ENCODE measurements at regions not wholly inside any gene's neighbourhood (a gene's known extent, or its start where the extent isn't known, plus 50 kb on each side); places are given as distances from the start of the nearest gene placed in this dataset.

DNA sequence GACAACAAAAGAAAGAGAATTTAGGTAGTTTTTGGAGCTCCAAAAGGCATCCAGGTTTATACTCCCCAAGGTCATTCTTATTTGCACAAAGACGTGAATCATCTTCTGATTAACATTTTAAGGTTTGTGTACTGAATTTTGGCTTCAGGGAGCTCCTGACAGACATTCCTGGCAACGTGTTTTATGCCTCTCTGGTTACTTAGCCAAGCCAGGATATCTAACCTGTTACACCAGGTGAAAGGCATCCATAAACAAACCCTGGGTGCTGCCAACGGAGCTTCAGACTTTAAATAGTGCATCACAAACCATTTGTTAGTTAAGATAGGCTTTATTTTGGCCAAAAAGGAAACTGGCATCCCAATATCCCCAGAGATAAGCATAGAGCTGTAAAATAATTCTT lies 997.3 kb downstream of the ARAP2 start:
- TF ChIP-seq, protein P1, sequence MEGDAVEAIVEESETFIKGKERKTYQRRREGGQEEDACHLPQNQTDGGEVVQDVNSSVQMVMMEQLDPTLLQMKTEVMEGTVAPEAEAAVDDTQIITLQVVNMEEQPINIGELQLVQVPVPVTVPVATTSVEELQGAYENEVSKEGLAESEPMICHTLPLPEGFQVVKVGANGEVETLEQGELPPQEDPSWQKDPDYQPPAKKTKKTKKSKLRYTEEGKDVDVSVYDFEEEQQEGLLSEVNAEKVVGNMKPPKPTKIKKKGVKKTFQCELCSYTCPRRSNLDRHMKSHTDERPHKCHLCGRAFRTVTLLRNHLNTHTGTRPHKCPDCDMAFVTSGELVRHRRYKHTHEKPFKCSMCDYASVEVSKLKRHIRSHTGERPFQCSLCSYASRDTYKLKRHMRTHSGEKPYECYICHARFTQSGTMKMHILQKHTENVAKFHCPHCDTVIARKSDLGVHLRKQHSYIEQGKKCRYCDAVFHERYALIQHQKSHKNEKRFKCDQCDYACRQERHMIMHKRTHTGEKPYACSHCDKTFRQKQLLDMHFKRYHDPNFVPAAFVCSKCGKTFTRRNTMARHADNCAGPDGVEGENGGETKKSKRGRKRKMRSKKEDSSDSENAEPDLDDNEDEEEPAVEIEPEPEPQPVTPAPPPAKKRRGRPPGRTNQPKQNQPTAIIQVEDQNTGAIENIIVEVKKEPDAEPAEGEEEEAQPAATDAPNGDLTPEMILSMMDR (IDR thresholded peaks at IDR 0.05): no peak
- no peak for TF ChIP-seq KDM1A (IDR thresholded peaks at IDR 0.05; ENCODE audit: low read depth)
- TF ChIP-seq EP300 (IDR thresholded peaks at IDR 0.05): no peak
- no peak for TF ChIP-seq RFX5 (IDR thresholded peaks at IDR 0.05)
- TF ChIP-seq, protein P2, sequence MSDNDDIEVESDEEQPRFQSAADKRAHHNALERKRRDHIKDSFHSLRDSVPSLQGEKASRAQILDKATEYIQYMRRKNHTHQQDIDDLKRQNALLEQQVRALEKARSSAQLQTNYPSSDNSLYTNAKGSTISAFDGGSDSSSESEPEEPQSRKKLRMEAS (IDR thresholded peaks at IDR 0.05): no peak
- no peak for TF ChIP-seq BHLHE40 (IDR thresholded peaks at IDR 0.05; ENCODE audit: low read depth, low read length)
- TF ChIP-seq NPAS2 (CRISPR knock-in tag; IDR thresholded peaks at IDR 0.05; ENCODE audit: borderline replicate concordance): no peak
- TF ChIP-seq POLR2A (IDR thresholded peaks at IDR 0.05; ENCODE audit: low read length): no peak
- TF ChIP-seq POLR2AphosphoS2 (conservative IDR thresholded peaks at IDR 0.05; ENCODE audit: low read length): no peak
- no peak for TF ChIP-seq RCOR1 (IDR thresholded peaks at IDR 0.05; ENCODE audit: low read depth, low read length)
- TF ChIP-seq SREBF2 (IDR thresholded peaks at IDR 0.05): no peak
- no peak for TF ChIP-seq PBX3 (IDR thresholded peaks at IDR 0.05)
